ENCODE measurements at regions not wholly inside any gene's neighbourhood (a gene's known extent, or its start where the extent isn't known, plus 50 kb on each side); places are given as distances from the start of the nearest gene placed in this dataset.
"Not testable (repeated sequence)": the region's sequence is repeated elsewhere in the genome, so short reads cannot be mapped to it uniquely, and the experiment has no call there.

- DNase-seq (ENCODE audit: low read depth in 2 of 2): no peak
Measured at GRCh38 chrX:140165849-140166248, 200.5 kb upstream of the CXorf66 start.

GRCh38 chrX:140164391-140164790 is 199.1 kb upstream of the CXorf66 start:
- DNase-seq (ENCODE audit: low read depth in 2 of 2): no peak

DNA sequence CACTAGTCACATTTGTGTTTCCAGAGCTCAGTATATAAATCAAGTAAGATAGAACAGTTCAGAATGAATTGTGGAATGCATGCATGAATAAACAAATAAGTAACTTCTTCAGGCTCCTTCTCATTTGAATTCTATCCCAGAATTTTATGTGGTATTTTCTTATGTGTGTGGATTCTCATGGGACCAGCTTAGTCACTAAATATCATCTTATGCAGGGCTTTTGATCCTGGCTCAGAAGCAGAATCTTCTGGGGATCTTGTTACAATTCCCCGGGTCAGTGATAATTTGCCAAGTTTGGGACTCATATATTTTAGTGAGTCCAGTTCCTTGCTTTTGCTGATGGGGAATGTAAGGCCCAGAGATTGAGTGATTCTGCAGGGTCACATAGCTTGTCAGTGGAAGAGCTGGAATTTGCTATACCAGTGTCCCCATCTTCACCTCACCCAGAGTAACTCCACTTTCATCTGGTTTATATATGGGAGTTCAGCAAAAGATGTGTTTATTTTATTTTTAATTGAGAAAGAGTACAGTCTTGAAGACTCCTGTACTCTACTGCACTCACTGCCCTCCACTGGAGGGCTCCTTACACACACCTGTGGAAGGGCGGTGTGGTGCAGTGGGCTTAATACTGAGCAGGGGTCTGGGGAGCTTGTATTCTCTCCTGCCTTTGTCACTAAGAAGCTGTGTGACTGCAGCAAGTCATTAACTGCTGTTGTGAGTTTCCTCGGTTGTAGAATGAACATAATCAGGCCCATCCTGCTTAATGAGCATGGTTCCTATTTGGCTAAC is 198.2 kb upstream of the CXorf66 start:
- no peak for DNase-seq (ENCODE audit: low read depth in 2 of 2)

DNA sequence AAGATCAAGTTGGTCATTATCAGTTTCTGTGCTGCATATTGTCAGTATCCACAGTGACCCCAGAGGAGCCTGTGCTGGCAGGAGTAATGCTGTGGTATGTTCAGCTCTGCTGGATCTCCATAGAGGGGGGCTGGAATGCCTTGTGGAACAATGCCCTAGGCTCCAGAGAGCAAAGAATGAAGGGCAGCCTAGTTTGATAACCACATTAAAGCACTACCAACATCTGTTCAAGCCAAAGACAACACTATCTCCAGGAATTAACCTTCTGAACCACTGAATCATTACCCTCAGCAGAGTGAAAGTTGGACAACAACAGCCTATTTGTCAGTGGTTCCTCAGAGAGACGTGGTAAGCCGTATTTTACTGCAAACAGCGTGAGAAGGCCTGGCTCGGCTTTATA is 192.3 kb upstream of the CXorf66 start:
- DNase-seq (ENCODE audit: low read depth in 2 of 2): no peak

GRCh38 chrX:140157143-140157542 is 191.8 kb upstream of the CXorf66 start:
- no peak for DNase-seq (ENCODE audit: low read depth in 2 of 2)

GRCh38 chrX:140151316-140151715 is 186.0 kb upstream of the CXorf66 start:
- no peak for DNase-seq (ENCODE audit: low read depth in 2 of 2)

GRCh38 chrX:140149761-140150160 is 184.4 kb upstream of the CXorf66 start:
- no peak for DNase-seq (ENCODE audit: low read depth in 2 of 2)

DNA sequence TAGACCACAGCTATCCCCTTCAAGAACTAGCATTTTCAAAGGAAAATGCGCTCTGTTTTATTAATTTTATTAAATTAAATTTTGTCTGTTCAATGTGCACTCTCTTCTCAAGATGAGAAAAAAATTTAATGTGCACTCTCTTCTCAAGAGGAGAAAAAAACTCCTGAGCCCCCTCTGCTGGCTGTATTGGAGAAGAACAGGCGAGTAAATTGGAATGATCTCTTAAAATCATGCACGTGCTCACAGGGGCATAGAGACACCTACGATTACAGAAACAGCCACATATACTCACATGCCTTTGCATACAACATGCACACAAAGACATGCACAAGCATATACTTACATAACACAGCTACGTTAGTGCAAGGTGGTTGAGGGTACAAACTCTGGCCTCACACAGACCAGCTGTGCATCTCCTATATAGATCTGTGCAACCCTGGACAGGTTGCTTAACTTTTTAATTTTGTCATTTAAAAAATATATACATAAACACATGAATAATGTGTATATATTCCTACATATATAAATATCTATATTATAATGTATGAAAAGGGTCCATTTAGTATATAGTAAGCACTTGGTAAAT is 176.2 kb upstream of the CXorf66 start:
- no peak for DNase-seq (ENCODE audit: low read depth in 2 of 2)

DNA sequence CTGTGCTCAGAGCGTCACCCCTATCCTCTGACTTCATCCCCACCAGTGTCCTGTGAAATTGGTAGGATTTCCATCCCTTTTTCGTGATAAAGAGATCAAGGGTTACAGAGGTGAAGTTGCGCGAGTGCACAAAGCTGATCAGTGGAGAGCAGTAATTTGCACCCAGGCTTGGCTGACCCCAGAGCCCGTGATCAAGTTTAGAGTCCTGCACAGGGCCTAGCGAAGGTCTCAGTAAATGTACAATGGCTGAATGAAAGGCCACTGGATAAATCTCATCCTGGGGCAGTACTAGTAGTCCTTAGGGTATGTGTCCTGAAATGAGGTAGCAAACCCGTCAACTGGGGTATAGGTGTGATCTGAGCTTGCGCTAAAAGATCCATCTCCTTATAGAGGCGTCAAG is 173.2 kb upstream of the CXorf66 start:
- not testable (repeated sequence) for DNase-seq (ENCODE audit: low read depth in 2 of 2)

- not testable (repeated sequence) for DNase-seq (ENCODE audit: low read depth in 2 of 2)
Measured at GRCh38 chrX:140138065-140138464, 172.7 kb upstream of the CXorf66 start.

DNA sequence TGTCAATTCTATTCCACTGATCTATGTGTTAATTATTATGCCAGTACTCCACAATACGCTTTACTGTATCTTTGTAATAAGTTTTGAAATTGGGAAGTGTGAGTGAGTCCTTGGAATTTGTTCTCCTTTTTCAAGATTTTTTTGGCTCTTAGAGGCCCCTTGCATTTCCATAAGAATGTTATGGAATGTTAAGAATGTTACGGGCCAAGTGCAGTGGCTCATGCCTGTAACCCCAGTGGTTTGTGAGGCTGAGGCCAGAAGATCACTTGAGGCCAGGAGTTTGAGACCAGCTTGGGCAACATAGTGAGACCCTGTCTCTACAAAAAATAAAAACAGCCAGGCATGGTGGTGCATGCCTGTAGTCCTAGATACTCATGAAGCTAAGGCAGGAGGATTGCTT is 167.6 kb upstream of the CXorf66 start:
- no peak for DNase-seq (ENCODE audit: low read depth in 2 of 2)

DNA sequence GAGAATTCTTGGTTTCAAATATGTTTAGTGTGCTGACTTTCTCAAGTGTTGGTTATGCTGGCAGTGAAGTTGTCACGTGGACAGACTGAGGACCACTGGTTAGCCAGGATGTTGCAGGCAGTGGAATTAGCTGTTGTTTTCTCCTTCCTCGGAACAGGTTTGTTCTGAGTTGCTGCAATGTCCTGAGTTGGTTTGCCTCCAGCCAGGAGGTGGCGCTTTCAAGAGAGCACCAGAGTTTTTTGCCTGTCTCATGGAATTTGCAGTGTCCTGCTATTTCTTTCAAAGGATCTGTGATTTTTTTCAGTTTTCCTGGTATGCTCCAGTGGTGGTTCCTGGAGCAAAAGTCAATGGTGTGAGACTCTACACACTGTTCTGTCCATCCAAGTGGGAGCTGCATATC is 158.1 kb upstream of the CXorf66 start:
- DNase-seq (ENCODE audit: low read depth in 2 of 2): no peak

DNA sequence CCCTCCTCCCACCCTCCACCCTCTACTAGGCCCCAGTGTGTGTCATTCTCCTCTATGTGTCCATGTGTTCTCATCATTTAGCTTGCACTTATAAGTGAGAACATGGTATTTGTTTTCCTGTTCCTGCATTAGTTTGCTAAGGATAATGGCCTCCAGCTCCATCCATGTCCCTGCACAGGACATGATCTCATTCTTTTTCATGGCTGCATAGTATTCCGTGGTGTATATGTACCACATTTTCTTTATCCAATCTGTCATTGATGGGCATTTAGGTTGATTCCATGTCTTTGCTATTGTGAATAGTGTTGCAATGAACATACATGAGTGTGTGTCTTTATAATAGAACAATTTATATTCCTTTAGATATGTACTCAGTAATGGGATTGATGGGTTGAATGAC is 148.7 kb upstream of the CXorf66 start:
- not testable (repeated sequence) for DNase-seq (ENCODE audit: low read depth in 2 of 2)

- no peak for DNase-seq (ENCODE audit: low read depth in 2 of 2)
Measured at GRCh38 chrX:140110081-140110650, 144.8 kb upstream of the CXorf66 start.

- no peak for DNase-seq (ENCODE audit: low read depth in 2 of 2)
Measured at GRCh38 chrX:140104760-140105159, 139.4 kb upstream of the CXorf66 start.

GRCh38 chrX:140099221-140099620 is 133.9 kb upstream of the CXorf66 start:
- DNase-seq (ENCODE audit: low read depth in 2 of 2): no peak

DNA sequence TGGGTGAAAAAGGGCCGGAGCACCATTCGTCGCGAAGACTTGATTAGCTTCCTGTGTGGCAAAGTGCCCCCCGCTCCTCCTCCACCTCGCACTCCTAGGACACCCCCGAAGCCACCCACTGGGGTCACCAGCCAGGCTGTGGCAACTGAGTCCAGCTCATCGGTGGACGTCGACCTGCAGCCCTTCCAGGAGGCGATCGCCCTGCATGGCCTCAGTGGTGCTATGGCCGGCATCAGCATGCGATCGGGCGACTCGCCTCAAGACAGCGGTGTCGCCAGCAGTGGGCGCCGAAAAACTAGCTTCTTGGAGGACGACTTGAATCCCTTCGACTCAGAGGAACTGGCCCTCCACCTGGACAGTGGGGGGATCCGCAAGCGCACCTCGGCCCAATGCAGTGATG is 126.8 kb upstream of the CXorf66 start:
- DNase-seq (ENCODE audit: low read depth in 2 of 2): no peak

GRCh38 chrX:140091125-140091886 is 126.0 kb upstream of the CXorf66 start:
- no peak for DNase-seq (ENCODE audit: low read depth in 2 of 2)

DNA sequence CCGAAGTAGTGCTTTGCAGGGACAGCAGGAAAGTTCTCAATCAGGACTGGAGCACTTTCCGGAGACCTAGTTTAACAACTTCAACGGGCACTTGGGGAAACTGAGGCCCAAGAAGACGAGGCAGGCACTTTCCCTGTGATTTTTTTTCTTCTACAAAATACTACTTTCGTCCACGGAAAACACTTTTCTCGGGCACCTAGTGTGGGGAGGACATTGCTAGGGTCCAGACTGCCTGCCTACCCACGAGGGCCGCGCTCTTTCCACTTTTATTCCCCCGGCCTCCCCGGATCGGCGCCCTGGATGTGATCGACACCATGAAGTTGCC is 125.4 kb upstream of the CXorf66 start:
- no peak for DNase-seq (ENCODE audit: low read depth in 2 of 2)

DNA sequence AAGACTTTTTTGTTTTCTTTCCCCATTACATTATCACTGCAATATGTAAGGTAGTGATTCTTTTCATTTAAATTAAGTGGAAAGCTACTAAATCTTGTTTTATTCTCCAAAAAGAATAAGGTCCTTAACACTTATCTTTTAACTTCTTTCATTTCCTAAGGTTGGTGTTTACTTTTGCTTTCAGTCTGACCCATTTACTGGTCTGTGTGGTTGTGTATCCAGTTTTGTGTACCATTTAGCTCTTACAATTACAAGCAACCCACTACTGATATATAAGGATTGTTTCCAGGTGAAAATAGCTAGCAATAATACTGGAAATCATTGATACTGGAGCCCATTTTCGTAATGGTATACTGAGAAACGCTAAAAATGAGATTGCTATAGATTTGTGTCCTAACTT is 123.1 kb upstream of the CXorf66 start:
- DNase-seq (ENCODE audit: low read depth in 2 of 2): no peak

GRCh38 chrX:140087875-140088274 is 122.6 kb upstream of the CXorf66 start:
- no peak for DNase-seq (ENCODE audit: low read depth in 2 of 2)

- DNase-seq (ENCODE audit: low read depth in 2 of 2): no peak
Measured at GRCh38 chrX:140086691-140087090, 121.4 kb upstream of the CXorf66 start.

DNA sequence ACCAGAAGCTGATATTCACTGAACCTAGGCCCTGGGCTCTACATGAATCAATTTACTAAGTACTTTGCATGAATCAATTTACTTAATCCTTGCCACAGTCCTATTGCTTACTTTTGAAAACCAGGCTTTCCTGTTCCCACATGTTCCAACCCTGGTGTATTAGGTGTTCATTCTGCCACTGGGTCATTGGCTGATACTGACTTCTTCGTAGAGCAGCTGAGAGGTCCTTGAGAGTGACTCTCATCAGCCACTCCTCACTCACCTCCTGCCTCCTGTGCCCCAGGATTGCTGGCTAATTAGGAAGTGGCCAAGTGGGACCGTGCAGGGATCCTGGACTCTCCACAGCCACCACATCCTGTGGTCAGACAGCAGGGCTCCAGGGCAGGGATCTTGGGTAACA is 109.5 kb upstream of the CXorf66 start:
- not testable (repeated sequence) for DNase-seq (ENCODE audit: low read depth in 2 of 2)
